HEK293 (cell line): ENCODE measurements at regions not wholly inside any gene's neighbourhood (a gene's known extent, or its start where the extent isn't known, plus 50 kb on each side); places are given as distances from the start of the nearest gene placed in this dataset.

Source experiments
- CTCF ChIA-PET: fragments of 350-600 bp; formaldehyde crosslinking; extraction: SDS; loops from one replicate; lab custom pipeline; 2021; ENCODE audit warnings: antibody characterized with exemption; lab: Yijun Ruan, JAX
- POLR2A ChIA-PET: fragments of 300-600 bp; formaldehyde crosslinking; extraction: SDS; loops from one replicate; lab custom pipeline; 2020; ENCODE audit warnings: antibody characterized with exemption, inconsistent platforms; lab: Yijun Ruan, JAX
- H3K27ac ChIP-seq: fragments of 200-500 bp; sonication (Bioruptor generic); 2 replicates; pipeline ENCODE4 v1.5.1; 2014; ENCODE audit warnings: low read depth, low read length, control low read depth, inconsistent platforms; ENCODE audit errors: extremely low read depth
- H3K36me3 ChIP-seq, 2 experiments: fragments of 200-500 bp in 1 of 2; sonication (Bioruptor generic) in 1 of 2; 1 replicate in 1 of 2; 2 replicates in 1 of 2; pipeline ENCODE4 v1.5.1; 2014 to 2017; ENCODE audit warnings: inconsistent platforms in 2 of 2, low read length in 2 of 2; ENCODE audit not compliant: control insufficient read depth in 2 of 2, insufficient read depth in 1 of 2
- H3K4me1 ChIP-seq: fragments of 200-500 bp; sonication (Bioruptor generic); 2 replicates; pipeline ENCODE4 v1.5.1; 2014; ENCODE audit warnings: mild to moderate bottlenecking, low read length, inconsistent platforms; ENCODE audit not compliant: control insufficient read depth, insufficient read depth
- H3K4me3 ChIP-seq: 2 replicates; pipeline ENCODE4 v1.5.1; 2011; ENCODE audit warnings: low read depth, mild to moderate bottlenecking, control low read depth, low read length, moderate library complexity
- H3K9me3 ChIP-seq: fragments of 200-500 bp; sonication (Bioruptor generic); 2 replicates; pipeline ENCODE4 v1.5.1; 2014; ENCODE audit warnings: low read depth, low read length, inconsistent platforms; ENCODE audit not compliant: control insufficient read depth, insufficient read depth
- HOXD13 ChIP-seq: sonication (generic); formaldehyde crosslinking; IDR thresholded peaks from 2 replicates; pipeline ENCODE4 v1.8.0; 2022; ENCODE audit warnings: missing genetic modification reagents, borderline replicate concordance
- REPIN1 ChIP-seq: fragments of 450-650 bp; formaldehyde crosslinking; IDR thresholded peaks from 2 replicates; pipeline ENCODE4 v1.5.1; 2017; ENCODE audit warnings: missing biosample characterization, missing genetic modification characterization, low read depth
- SP2 ChIP-seq: fragments of 450-650 bp; formaldehyde crosslinking; IDR thresholded peaks from 2 replicates; pipeline ENCODE4 v1.5.1; 2016; ENCODE audit warnings: missing biosample characterization, missing genetic modification characterization
- SP7 ChIP-seq: fragments of 450-650 bp; formaldehyde crosslinking; IDR thresholded peaks from 2 replicates; pipeline ENCODE4 v1.5.1; 2016; ENCODE audit warnings: missing biosample characterization, missing genetic modification characterization
- ZBTB8A ChIP-seq: fragments of 450-650 bp; formaldehyde crosslinking; IDR thresholded peaks from 2 replicates; pipeline ENCODE4 v1.5.1; 2016; ENCODE audit warnings: missing biosample characterization, missing genetic modification characterization
- ZNF184 ChIP-seq: fragments of 450-650 bp; IDR thresholded peaks from 2 replicates; pipeline ENCODE4 v1.5.1; 2018; ENCODE audit warnings: missing biosample characterization, mild to moderate bottlenecking, missing genetic modification characterization
- ZNF202 ChIP-seq: fragments of 450-650 bp; formaldehyde crosslinking; IDR thresholded peaks from 2 replicates; pipeline ENCODE4 v1.5.1; 2016; ENCODE audit warnings: missing biosample characterization, missing genetic modification characterization, borderline replicate concordance
- ZNF24 ChIP-seq: fragments of 450-650 bp; formaldehyde crosslinking; IDR thresholded peaks from 2 replicates; pipeline ENCODE4 v1.5.1; 2016; ENCODE audit warnings: missing biosample characterization, missing genetic modification characterization
- ZNF473 ChIP-seq: fragments of 450-650 bp; formaldehyde crosslinking; IDR thresholded peaks from 2 replicates; pipeline ENCODE4 v1.5.1; 2017; ENCODE audit warnings: missing biosample characterization, missing genetic modification characterization
- ZNF48 ChIP-seq: fragments of 450-650 bp; formaldehyde crosslinking; IDR thresholded peaks from 2 replicates; pipeline ENCODE4 v1.5.1; 2016; ENCODE audit warnings: missing biosample characterization, missing genetic modification characterization
- ZNF530 ChIP-seq: fragments of 450-650 bp; formaldehyde crosslinking; IDR thresholded peaks from 2 replicates; pipeline ENCODE4 v1.5.1; 2016; ENCODE audit warnings: low read depth, missing biosample characterization, missing genetic modification characterization
- ZNF555 ChIP-seq: fragments of 450-650 bp; formaldehyde crosslinking; conservative IDR thresholded peaks from 2 replicates; pipeline ENCODE4 v1.5.1; 2017; ENCODE audit warnings: missing biosample characterization, mild to moderate bottlenecking, missing genetic modification characterization, inconsistent platforms
- ZNF561 ChIP-seq: fragments of 450-650 bp; IDR thresholded peaks from 2 replicates; pipeline ENCODE4 v1.5.1; 2018; ENCODE audit warnings: missing biosample characterization, missing genetic modification characterization, borderline replicate concordance
- ZNF571 ChIP-seq: fragments of 450-650 bp; formaldehyde crosslinking; IDR thresholded peaks from 2 replicates; pipeline ENCODE4 v1.5.0; 2017; ENCODE audit warnings: missing biosample characterization, missing genetic modification characterization
- ZNF610 ChIP-seq: fragments of 450-650 bp; formaldehyde crosslinking; IDR thresholded peaks from 2 replicates; pipeline ENCODE4 v1.5.1; 2016; ENCODE audit warnings: missing biosample characterization, missing genetic modification characterization, borderline replicate concordance
- ZSCAN16 ChIP-seq: fragments of 450-650 bp; formaldehyde crosslinking; IDR thresholded peaks from 2 replicates; pipeline ENCODE4 v1.5.1; 2016; ENCODE audit warnings: missing biosample characterization, missing genetic modification characterization
- TF ChIP-seq, protein P1 (sequence below): fragments of 450-650 bp; formaldehyde crosslinking; IDR thresholded peaks from 2 replicates; pipeline ENCODE4 v1.5.1; 2016; ENCODE audit warnings: missing biosample characterization, missing genetic modification characterization
- TF ChIP-seq, protein P2 (sequence below): fragments of 450-650 bp; formaldehyde crosslinking; IDR thresholded peaks from 2 replicates; pipeline ENCODE4 v1.5.1; 2017; ENCODE audit warnings: missing biosample characterization, missing genetic modification characterization
- TF ChIP-seq, protein P3 (sequence below): fragments of 450-650 bp; formaldehyde crosslinking; IDR thresholded peaks from 2 replicates; pipeline ENCODE4; 2016; ENCODE audit warnings: missing biosample characterization, missing genetic modification characterization
- TF ChIP-seq, protein P4 (sequence below): fragments of 450-650 bp; formaldehyde crosslinking; conservative IDR thresholded peaks from 2 replicates; pipeline ENCODE4 v1.5.1; 2016; ENCODE audit warnings: low read depth, missing biosample characterization, missing genetic modification characterization

DNA sequence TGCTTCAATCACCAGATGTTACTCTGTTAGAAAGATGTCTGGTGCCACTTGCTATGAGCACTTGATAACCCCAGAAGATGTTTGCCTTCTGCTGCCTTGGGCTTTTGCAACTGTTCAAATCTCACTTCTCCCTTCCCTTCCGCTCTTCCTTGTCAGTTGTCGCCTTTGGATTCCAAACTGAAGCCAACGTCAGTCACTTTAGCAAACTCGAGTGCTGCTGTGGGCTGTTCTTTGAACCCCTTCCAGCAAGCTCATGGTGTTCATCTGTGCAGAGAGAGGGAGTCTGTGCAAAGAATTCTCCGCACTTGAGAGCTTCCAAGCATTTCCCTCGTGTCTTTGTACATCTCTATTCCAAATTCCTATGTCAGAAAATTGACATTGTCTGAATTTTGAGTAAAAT, 879.4 kb downstream of the CDH11 start:
- ChIA-PET POLR2A (no interaction called here), CTCF (no interaction called here)
- Histone ChIP-seq H3K4me3 (no peak overlapping the region), H3K36me3 (no peaks in the 10 kb centered on the region), H3K4me1 (no peaks in the 10 kb centered on the region), H3K9me3 (no peaks in the 10 kb centered on the region), H3K27ac (no peak overlapping the region)
- no peak for TF ChIP-seq ZNF202 (tag by site-specific recombination)
- TF ChIP-seq ZNF24 (tag by site-specific recombination): no peak

DNA sequence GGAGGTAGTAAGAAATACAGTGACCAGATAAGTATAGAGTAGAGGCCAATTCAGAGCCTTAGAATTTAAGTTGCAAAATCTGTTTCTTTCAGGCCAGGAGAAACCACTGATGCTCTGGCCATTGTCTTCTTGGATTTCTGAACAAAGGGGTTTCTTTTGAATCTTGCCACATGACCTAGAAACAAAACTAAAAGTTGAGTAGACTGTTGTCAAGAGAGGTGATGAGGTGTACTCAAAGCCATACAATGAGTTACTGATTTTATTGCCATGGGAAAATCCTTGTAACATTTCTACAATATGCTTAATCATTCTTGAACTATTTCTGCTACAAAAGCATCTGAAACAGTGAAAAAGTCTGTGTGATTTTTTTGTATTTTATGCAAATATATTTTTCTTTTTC, 881.3 kb downstream of the CDH11 start:
- POLR2A ChIA-PET: no interaction called here
- H3K27ac ChIP-seq: no peak overlapping the region
- no peaks in the 10 kb centered on the region for H3K4me1 ChIP-seq
- TF ChIP-seq, protein P1, sequence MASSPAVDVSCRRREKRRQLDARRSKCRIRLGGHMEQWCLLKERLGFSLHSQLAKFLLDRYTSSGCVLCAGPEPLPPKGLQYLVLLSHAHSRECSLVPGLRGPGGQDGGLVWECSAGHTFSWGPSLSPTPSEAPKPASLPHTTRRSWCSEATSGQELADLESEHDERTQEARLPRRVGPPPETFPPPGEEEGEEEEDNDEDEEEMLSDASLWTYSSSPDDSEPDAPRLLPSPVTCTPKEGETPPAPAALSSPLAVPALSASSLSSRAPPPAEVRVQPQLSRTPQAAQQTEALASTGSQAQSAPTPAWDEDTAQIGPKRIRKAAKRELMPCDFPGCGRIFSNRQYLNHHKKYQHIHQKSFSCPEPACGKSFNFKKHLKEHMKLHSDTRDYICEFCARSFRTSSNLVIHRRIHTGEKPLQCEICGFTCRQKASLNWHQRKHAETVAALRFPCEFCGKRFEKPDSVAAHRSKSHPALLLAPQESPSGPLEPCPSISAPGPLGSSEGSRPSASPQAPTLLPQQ (tag by site-specific recombination): no peak
- no peak for TF ChIP-seq HOXD13 (CRISPR knock-in tag)
- no peak for TF ChIP-seq ZNF530
- TF ChIP-seq, protein P2, sequence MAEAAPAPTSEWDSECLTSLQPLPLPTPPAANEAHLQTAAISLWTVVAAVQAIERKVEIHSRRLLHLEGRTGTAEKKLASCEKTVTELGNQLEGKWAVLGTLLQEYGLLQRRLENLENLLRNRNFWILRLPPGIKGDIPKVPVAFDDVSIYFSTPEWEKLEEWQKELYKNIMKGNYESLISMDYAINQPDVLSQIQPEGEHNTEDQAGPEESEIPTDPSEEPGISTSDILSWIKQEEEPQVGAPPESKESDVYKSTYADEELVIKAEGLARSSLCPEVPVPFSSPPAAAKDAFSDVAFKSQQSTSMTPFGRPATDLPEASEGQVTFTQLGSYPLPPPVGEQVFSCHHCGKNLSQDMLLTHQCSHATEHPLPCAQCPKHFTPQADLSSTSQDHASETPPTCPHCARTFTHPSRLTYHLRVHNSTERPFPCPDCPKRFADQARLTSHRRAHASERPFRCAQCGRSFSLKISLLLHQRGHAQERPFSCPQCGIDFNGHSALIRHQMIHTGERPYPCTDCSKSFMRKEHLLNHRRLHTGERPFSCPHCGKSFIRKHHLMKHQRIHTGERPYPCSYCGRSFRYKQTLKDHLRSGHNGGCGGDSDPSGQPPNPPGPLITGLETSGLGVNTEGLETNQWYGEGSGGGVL (tag by site-specific recombination): no peak
- no peaks in the 10 kb centered on the region for H3K36me3 ChIP-seq
- H3K4me3 ChIP-seq: no peak overlapping the region
- H3K9me3 ChIP-seq: no peaks in the 10 kb centered on the region
- CTCF ChIA-PET: no interaction called here

DNA sequence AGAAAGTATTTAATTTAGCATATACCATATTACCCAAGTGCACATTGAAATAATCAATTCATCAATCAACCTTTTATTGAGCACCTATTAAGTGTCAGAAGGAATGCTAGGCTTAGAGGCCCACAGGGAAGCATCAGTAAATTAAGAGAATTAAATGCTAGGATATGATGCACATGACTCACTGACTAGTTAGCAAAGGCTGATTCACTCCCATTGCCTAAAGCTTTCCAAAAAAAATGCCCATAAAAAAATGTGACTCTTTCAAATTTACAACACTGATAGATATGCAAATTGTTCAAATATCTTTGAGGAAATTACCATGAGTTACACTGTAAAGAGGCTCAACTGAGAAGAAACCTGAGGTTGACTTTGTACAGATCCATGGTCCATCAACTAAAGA, 883.3 kb downstream of the CDH11 start:
- POLR2A ChIA-PET: no interaction called here
- TF ChIP-seq SP2 (tag by site-specific recombination) (no peak), ZNF561 (tag by site-specific recombination) (no peak), ZNF610 (tag by site-specific recombination) (no peak), ZNF473 (tag by site-specific recombination) (no peak), SP7 (tag by site-specific recombination) (no peak), ZBTB8A (tag by site-specific recombination) (no peak), REPIN1 (tag by site-specific recombination) (no peak), ZSCAN16 (tag by site-specific recombination) (no peak)
- TF ChIP-seq, protein P3, sequence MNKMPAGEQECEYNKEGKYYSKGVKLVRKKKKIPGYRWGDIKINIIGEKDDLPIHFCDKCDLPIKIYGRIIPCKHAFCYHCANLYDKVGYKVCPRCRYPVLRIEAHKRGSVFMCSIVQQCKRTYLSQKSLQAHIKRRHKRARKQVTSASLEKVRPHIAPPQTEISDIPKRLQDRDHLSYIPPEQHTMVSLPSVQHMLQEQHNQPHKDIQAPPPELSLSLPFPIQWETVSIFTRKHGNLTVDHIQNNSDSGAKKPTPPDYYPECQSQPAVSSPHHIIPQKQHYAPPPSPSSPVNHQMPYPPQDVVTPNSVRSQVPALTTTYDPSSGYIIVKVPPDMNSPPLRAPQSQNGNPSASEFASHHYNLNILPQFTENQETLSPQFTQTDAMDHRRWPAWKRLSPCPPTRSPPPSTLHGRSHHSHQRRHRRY: no peak

DNA sequence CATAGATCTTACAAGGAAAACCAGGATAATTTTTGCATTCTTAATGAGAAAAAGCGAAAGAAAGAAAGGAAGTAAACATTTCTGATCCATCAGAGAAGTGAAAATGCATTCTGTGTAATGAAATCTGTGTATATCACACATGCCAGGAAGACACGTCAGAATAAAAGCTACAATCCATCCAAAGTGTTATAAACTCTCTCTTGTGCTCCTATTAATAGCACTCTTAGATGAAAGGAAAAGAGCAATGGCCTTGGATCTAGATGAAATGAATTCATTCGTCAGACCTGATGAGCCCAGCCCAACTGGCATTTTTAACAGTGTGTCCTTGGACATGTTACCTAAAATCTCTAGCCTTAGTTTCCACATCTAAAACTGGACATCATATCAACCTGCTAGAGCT, 885.5 kb downstream of the CDH11 start:
- TF ChIP-seq, protein P4, sequence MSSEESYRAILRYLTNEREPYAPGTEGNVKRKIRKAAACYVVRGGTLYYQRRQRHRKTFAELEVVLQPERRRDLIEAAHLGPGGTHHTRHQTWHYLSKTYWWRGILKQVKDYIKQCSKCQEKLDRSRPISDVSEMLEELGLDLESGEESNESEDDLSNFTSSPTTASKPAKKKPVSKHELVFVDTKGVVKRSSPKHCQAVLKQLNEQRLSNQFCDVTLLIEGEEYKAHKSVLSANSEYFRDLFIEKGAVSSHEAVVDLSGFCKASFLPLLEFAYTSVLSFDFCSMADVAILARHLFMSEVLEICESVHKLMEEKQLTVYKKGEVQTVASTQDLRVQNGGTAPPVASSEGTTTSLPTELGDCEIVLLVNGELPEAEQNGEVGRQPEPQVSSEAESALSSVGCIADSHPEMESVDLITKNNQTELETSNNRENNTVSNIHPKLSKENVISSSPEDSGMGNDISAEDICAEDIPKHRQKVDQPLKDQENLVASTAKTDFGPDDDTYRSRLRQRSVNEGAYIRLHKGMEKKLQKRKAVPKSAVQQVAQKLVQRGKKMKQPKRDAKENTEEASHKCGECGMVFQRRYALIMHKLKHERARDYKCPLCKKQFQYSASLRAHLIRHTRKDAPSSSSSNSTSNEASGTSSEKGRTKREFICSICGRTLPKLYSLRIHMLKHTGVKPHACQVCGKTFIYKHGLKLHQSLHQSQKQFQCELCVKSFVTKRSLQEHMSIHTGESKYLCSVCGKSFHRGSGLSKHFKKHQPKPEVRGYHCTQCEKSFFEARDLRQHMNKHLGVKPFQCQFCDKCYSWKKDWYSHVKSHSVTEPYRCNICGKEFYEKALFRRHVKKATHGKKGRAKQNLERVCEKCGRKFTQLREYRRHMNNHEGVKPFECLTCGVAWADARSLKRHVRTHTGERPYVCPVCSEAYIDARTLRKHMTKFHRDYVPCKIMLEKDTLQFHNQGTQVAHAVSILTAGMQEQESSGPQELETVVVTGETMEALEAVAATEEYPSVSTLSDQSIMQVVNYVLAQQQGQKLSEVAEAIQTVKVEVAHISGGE (tag by site-specific recombination): no peak
- no peak for TF ChIP-seq ZNF571
- TF ChIP-seq ZNF555: no peak
- no peak for TF ChIP-seq ZNF184 (tag by site-specific recombination)
- TF ChIP-seq ZNF48 (tag by site-specific recombination): no peak
- no peaks in the 10 kb centered on the region for H3K9me3 ChIP-seq
- ChIA-PET POLR2A (no interaction called here), CTCF (no interaction called here)
- H3K36me3 ChIP-seq: no peaks in the 10 kb centered on the region
- H3K27ac ChIP-seq: no peak overlapping the region
- H3K4me3 ChIP-seq: no peak overlapping the region
- no peaks in the 10 kb centered on the region for H3K4me1 ChIP-seq

More for the DNA sequence above, 883.3 kb downstream of the CDH11 start:
- CTCF ChIA-PET: interaction anchor here (0.7 kb wide), 1 partner anchor 11 kb away, joined by 3 read pairs; no protein-coding TSS in a partner anchor
- H3K4me1 ChIP-seq: no peaks in the 10 kb centered on the region
- no peak overlapping the region for H3K27ac ChIP-seq
- H3K4me3 ChIP-seq: no peak overlapping the region
- no peaks in the 10 kb centered on the region for H3K36me3 ChIP-seq
- no peaks in the 10 kb centered on the region for H3K9me3 ChIP-seq
